ENCODE measurements at regions not wholly inside any gene's neighbourhood (a gene's known extent, or its start where the extent isn't known, plus 50 kb on each side); places are given as distances from the start of the nearest gene placed in this dataset.

DNA sequence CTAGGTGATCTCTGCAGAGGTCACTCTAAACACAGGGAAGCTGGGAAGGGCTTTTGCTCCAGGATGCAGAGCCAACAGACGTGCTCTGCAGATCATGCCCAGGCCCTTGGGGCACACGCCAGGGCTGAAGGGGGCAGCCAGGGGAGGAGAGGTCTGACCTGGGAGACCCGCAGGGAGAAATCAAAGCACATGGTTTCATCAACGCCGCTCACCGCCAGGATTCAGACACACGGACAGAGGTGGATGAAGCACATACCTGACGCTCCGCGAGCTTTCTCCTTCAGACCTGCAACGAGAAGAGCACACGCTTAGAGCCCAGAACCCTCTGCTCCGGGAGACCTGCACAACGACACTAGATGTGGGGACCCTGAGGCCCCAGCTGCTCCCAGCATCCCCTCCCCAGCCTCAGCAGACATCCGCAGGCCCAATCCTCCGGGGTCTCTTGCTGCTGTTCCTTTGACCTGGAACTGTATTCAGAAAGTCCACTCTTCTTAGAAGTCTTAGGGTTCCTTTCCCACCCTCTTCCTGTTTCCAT lies 90.7 kb upstream of the IQSEC1 start:
- Histone ChIP-seq H3K4me1 (no peaks in the 10 kb centered on the region), H3K9me3 (no peaks in the 10 kb centered on the region), H3K4me3 (no peak overlapping the region), H3K27ac (no peak overlapping the region), H3K36me3 (no peaks in the 10 kb centered on the region), H3K27me3 (no peaks in the 10 kb centered on the region)
- intact Hi-C loops (cut with DNase I) = no loop called here
- WGBS, 2 donors = 94% methylated on average over 16 of the region's 16 CpGs
- no peak for DNase-seq
- TF ChIP-seq, protein P1, sequence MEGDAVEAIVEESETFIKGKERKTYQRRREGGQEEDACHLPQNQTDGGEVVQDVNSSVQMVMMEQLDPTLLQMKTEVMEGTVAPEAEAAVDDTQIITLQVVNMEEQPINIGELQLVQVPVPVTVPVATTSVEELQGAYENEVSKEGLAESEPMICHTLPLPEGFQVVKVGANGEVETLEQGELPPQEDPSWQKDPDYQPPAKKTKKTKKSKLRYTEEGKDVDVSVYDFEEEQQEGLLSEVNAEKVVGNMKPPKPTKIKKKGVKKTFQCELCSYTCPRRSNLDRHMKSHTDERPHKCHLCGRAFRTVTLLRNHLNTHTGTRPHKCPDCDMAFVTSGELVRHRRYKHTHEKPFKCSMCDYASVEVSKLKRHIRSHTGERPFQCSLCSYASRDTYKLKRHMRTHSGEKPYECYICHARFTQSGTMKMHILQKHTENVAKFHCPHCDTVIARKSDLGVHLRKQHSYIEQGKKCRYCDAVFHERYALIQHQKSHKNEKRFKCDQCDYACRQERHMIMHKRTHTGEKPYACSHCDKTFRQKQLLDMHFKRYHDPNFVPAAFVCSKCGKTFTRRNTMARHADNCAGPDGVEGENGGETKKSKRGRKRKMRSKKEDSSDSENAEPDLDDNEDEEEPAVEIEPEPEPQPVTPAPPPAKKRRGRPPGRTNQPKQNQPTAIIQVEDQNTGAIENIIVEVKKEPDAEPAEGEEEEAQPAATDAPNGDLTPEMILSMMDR (IDR thresholded peaks at IDR 0.05) = no peak
- FAIRE-seq = no peak
- ATAC-seq = no peak

DNA sequence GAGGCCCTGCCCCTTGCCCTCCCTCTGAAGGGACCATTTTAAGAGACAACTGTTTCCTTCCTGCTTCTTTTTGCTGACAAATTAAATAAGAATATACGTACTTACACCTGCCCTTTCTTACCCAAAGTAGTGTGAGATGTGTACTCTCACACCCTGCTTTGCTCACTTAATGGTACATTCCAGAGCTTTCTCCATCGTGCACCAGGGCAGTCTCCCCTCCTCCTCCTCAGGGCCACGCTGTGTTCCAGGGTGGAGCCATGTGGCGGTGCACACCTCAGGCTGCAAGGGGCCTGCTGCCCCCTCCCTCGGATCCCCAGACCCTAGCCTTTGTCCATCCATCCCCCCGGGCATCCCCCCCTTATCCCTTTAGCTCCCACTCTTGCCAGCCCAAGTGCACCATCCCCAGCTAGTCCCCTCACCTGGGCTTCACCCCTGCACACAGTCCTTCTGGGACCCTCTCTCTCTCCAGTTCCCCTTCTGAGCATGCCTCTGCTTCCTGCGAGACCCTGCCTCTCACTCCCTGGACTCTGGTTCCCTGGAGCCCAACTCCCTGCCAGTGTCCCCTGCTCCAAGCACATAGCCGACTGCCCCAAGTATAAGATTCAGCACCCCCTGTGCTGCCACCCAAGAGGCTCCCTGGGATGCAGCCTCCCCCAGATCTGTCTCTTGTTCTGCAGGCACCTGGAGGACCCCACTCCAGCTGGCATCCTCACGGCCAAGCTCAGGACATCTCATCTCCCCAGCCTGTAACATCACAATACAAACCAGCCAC lies 89.5 kb upstream of the IQSEC1 start:
- FAIRE-seq (no peak), ATAC-seq (no peak), DNase-seq (no peak)
- TF ChIP-seq, protein P1 (IDR thresholded peaks at IDR 0.05) = no peak
- no peak overlapping the region for H3K4me3 ChIP-seq
- no peaks in the 10 kb centered on the region for H3K4me1 ChIP-seq
- H3K27ac ChIP-seq = no peak overlapping the region
- 81% methylated on average over 9 of the region's 9 CpGs for WGBS, 2 donors
- intact Hi-C loops (cut with DNase I) = no loop called here
- H3K27me3 ChIP-seq = no peaks in the 10 kb centered on the region
- no peaks in the 10 kb centered on the region for H3K9me3 ChIP-seq
- H3K36me3 ChIP-seq = no peaks in the 10 kb centered on the region

DNA sequence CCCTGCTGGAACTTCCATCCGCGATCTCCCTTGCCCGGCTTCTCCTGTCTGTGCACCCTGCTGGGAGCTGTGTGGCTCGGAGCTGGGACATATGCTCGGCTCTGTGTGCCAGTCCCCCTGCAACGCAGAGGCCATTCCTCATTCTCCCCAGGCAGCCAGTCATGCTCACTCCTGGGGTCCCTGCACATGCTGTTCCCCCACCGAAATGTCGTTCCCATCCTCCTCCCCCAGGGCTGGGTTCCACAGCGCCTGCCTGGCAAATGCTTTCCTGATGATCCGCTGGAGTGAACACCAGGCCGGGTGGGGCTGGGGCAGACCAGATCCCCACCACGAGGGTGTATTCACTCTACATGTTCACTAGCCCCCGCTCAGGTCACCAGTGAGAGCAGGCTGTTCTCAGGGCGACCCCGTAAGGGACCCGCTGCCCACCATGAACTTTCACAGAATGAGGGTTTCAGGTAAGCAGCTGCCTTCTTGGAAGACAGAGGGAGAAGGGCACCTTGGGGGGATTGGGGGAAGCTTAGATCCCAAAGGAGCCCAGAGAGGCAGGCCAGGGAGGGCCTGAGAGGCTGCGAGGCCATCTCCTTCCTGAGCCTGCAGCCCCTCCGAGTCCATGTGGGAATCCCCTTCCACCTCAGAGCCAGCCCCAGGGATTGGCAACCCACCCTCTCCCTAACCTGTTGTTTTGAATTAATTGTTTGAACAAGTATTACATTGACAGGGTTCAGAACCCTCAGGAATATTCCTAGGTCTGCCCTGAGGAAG lies 88.7 kb upstream of the IQSEC1 start:
- H3K27ac ChIP-seq = no peak overlapping the region
- TF ChIP-seq, protein P1 (IDR thresholded peaks at IDR 0.05) = no peak
- no peaks in the 10 kb centered on the region for H3K4me1 ChIP-seq
- ATAC-seq (no peak), FAIRE-seq (no peak), DNase-seq (no peak)
- H3K9me3 ChIP-seq = no peaks in the 10 kb centered on the region
- no peaks in the 10 kb centered on the region for H3K27me3 ChIP-seq
- 90 to 91% methylated on average over 18 of the region's 18 CpGs for WGBS, 2 donors
- intact Hi-C loops (cut with DNase I) = no loop called here
- H3K4me3 ChIP-seq = no peak overlapping the region
- H3K36me3 ChIP-seq = no peaks in the 10 kb centered on the region

DNA sequence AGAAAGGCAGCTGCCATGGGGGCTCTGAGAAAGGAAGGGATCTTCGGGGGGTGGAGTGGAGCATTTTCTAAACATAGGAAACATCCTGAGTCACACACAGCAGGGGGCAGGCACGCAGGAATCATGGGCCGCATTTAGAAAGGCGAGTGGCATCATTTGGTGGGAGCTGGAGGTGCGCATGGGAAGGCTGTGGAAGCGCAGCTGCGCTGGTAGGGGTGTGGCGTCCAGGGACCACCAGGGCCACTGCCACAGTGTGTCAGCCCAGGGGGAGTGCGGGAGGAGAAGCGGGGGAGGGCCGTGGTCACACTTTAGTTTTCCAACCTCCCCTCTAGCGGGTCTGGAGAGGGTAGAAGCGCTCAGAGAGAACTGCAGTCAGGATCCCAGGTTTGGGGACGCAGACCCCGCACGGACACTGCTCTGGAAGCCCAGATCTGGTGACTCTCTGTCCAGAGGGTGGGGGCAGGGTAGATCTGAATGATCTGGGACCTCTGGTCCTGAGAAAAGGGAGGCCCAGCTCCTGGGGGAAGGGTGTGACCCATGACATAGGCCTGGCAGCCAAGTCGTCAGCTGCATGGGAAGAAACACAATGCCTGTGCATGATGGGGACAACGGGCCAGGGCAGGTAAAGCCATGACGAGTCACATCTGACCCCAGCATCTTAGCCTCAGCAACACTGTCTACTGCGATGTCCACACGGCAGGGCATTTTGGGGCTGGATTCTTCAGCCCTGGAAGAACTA lies 88.0 kb upstream of the IQSEC1 start:
- no peak overlapping the region for H3K4me3 ChIP-seq
- no peaks in the 10 kb centered on the region for H3K4me1 ChIP-seq
- no peak for FAIRE-seq
- TF ChIP-seq, protein P1 (IDR thresholded peaks at IDR 0.05) = no peak
- no peaks in the 10 kb centered on the region for H3K9me3 ChIP-seq
- intact Hi-C loops (cut with DNase I) = no loop called here
- WGBS, 2 donors = 80 to 82% methylated on average over 21 of the region's 21 CpGs
- H3K27ac ChIP-seq = no peak overlapping the region
- H3K27me3 ChIP-seq = no peaks in the 10 kb centered on the region
- H3K36me3 ChIP-seq = no peaks in the 10 kb centered on the region
- DNase-seq = peak in 1 of 6 donors; percentile 61
- ATAC-seq = no peak
